Loucy (cell line): ENCODE measurements at regions not wholly inside any gene's neighbourhood (a gene's known extent, or its start where the extent isn't known, plus 50 kb on each side); places are given as distances from the start of the nearest gene placed in this dataset.

ENCODE experiments used
- EZH2phosphoT487 ChIP-seq: fragments of 200-600 bp; IDR thresholded peaks from 2 replicates; pipeline ENCODE4 v1.6.1; 2018; ENCODE audit warnings: antibody characterized with exemption, mild to moderate bottlenecking, moderate library complexity, borderline replicate concordance
- TF ChIP-seq, protein P1 (sequence below): fragments of 200-600 bp; sonication (generic); conservative IDR thresholded peaks from 2 replicates; pipeline ENCODE4 v1.5.1; 2014; ENCODE audit warnings: mild to moderate bottlenecking, antibody characterized with exemption, low read length

GRCh38 chr18:78101091-78101490 lies 851.4 kb downstream of the GALR1 start:
- TF ChIP-seq, protein P1, sequence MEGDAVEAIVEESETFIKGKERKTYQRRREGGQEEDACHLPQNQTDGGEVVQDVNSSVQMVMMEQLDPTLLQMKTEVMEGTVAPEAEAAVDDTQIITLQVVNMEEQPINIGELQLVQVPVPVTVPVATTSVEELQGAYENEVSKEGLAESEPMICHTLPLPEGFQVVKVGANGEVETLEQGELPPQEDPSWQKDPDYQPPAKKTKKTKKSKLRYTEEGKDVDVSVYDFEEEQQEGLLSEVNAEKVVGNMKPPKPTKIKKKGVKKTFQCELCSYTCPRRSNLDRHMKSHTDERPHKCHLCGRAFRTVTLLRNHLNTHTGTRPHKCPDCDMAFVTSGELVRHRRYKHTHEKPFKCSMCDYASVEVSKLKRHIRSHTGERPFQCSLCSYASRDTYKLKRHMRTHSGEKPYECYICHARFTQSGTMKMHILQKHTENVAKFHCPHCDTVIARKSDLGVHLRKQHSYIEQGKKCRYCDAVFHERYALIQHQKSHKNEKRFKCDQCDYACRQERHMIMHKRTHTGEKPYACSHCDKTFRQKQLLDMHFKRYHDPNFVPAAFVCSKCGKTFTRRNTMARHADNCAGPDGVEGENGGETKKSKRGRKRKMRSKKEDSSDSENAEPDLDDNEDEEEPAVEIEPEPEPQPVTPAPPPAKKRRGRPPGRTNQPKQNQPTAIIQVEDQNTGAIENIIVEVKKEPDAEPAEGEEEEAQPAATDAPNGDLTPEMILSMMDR: no peak
- no peak for TF ChIP-seq EZH2phosphoT487
